A673 (cell line): ENCODE measurements at regions not wholly inside any gene's neighbourhood (a gene's known extent, or its start where the extent isn't known, plus 50 kb on each side); places are given as distances from the start of the nearest gene placed in this dataset.

Source experiments
- EZH2 ChIP-seq: fragments of 200-600 bp; sonication (generic); IDR thresholded peaks from 2 replicates; pipeline ENCODE4 v1.6.1; 2017; ENCODE audit warnings: borderline replicate concordance, low read depth, mild to moderate bottlenecking, mixed read lengths, antibody characterized with exemption, low read length; ENCODE audit not compliant: poor library complexity, severe bottlenecking
- TF ChIP-seq, protein P1 (sequence below): fragments of 300-800, 200-600 bp; sonication (generic); conservative IDR thresholded peaks from 2 replicates; pipeline ENCODE4 v1.5.1; 2017; ENCODE audit warnings: low read depth, mild to moderate bottlenecking, antibody characterized with exemption, low read length, moderate library complexity, mixed read lengths

GRCh38 chr4:81632581-81633299, 161.0 kb upstream of the RASGEF1B start:
- no peak for TF ChIP-seq EZH2
- TF ChIP-seq, protein P1, sequence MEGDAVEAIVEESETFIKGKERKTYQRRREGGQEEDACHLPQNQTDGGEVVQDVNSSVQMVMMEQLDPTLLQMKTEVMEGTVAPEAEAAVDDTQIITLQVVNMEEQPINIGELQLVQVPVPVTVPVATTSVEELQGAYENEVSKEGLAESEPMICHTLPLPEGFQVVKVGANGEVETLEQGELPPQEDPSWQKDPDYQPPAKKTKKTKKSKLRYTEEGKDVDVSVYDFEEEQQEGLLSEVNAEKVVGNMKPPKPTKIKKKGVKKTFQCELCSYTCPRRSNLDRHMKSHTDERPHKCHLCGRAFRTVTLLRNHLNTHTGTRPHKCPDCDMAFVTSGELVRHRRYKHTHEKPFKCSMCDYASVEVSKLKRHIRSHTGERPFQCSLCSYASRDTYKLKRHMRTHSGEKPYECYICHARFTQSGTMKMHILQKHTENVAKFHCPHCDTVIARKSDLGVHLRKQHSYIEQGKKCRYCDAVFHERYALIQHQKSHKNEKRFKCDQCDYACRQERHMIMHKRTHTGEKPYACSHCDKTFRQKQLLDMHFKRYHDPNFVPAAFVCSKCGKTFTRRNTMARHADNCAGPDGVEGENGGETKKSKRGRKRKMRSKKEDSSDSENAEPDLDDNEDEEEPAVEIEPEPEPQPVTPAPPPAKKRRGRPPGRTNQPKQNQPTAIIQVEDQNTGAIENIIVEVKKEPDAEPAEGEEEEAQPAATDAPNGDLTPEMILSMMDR: no peak
